WTC11 (cell line): ENCODE measurements at regions not wholly inside any gene's neighbourhood (a gene's known extent, or its start where the extent isn't known, plus 50 kb on each side); places are given as distances from the start of the nearest gene placed in this dataset.
"Not testable (repeated sequence)": the region's sequence is repeated elsewhere in the genome, so short reads cannot be mapped to it uniquely, and the experiment has no call there.

ENCODE experiments used
- ATAC-seq: fragments of 200-7000 bp; cut with Tn5 transposase; 2 replicates; pipeline ENCODE4 v1.10.0; 2021; ENCODE audit warnings: mild to moderate bottlenecking, moderate library complexity
- CTCF ChIA-PET: fragments of 300-600 bp; sonication (Branson Sonifier 250); formaldehyde crosslinking; loops from one replicate; lab custom pipeline; 2021; ENCODE audit warnings: antibody characterized with exemption; lab: Charles Lee
- POLR2A ChIA-PET: fragments of 350-600 bp; sonication (Branson Sonifier 250); formaldehyde crosslinking; loops from one replicate; lab custom pipeline; 2021; ENCODE audit warnings: antibody characterized with exemption; lab: Charles Lee
- DNase-seq: peaks from one replicate; pipeline ENCODE4 v3.0.0; 2021; ENCODE audit warnings: low spot score
- H3K27ac Mint-ChIP-seq: 2 replicates; pipeline ENCODE4 v1.8.0; 2021; ENCODE audit warnings: mixed read lengths
- H3K27me3 Mint-ChIP-seq: 2 replicates; pipeline ENCODE4 v1.8.0; 2021; ENCODE audit warnings: low read depth, mild to moderate bottlenecking, moderate library complexity, mixed read lengths
- H3K36me3 Mint-ChIP-seq: 2 replicates; pipeline ENCODE4 v1.8.0; 2021; ENCODE audit warnings: mixed read lengths
- H3K4me1 Mint-ChIP-seq: 2 replicates; pipeline ENCODE4 v1.8.0; 2022; ENCODE audit warnings: mixed read lengths
- H3K4me3 Mint-ChIP-seq: 2 replicates; pipeline ENCODE4 v1.8.0; 2021; ENCODE audit warnings: mild to moderate bottlenecking, moderate library complexity, mixed read lengths
- H3K9me3 Mint-ChIP-seq: 2 replicates; pipeline ENCODE4 v1.8.0; 2021; ENCODE audit warnings: mixed read lengths
- AFF4 ChIP-seq: sonication (generic); formaldehyde crosslinking; IDR thresholded peaks from 2 replicates; pipeline ENCODE4 v1.8.1; 2023; ENCODE audit warnings: mild to moderate bottlenecking, missing genetic modification reagents, borderline replicate concordance
- E2F1 ChIP-seq: sonication (generic); formaldehyde crosslinking; IDR thresholded peaks from 2 replicates; pipeline ENCODE4 v1.8.0; 2022; ENCODE audit warnings: mild to moderate bottlenecking, missing genetic modification reagents
- FOXP1 ChIP-seq: sonication (generic); formaldehyde crosslinking; IDR thresholded peaks from 2 replicates; pipeline ENCODE4 v1.8.0; 2022; ENCODE audit warnings: missing genetic modification reagents, mild to moderate bottlenecking, moderate library complexity, borderline replicate concordance
- PRDM15 ChIP-seq: sonication (generic); formaldehyde crosslinking; IDR thresholded peaks from 2 replicates; pipeline ENCODE4 v1.8.0; 2022; ENCODE audit warnings: missing genetic modification reagents
- STAT6 ChIP-seq: sonication (generic); formaldehyde crosslinking; conservative IDR thresholded peaks from 2 replicates; pipeline ENCODE4 v1.8.1; 2023; ENCODE audit warnings: mild to moderate bottlenecking, low read depth, missing genetic modification reagents, moderate library complexity
- ZBTB21 ChIP-seq: sonication (generic); formaldehyde crosslinking; IDR thresholded peaks from 2 replicates; pipeline ENCODE4 v1.8.1; 2023; ENCODE audit warnings: mild to moderate bottlenecking, missing genetic modification reagents, borderline replicate concordance
- ZBTB43 ChIP-seq: sonication (generic); formaldehyde crosslinking; IDR thresholded peaks from 2 replicates; pipeline ENCODE4 v1.8.1; 2023; ENCODE audit warnings: mild to moderate bottlenecking, missing genetic modification reagents
- ZNF121 ChIP-seq: sonication (generic); formaldehyde crosslinking; IDR thresholded peaks from 2 replicates; pipeline ENCODE4 v1.8.0; 2023; ENCODE audit warnings: missing genetic modification reagents
- ZNF219 ChIP-seq: sonication (generic); formaldehyde crosslinking; IDR thresholded peaks from 2 replicates; pipeline ENCODE4 v1.8.0; 2023; ENCODE audit warnings: missing genetic modification reagents, mild to moderate bottlenecking, borderline replicate concordance
- ZNF512 ChIP-seq: sonication (generic); formaldehyde crosslinking; IDR thresholded peaks from 2 replicates; pipeline ENCODE4 v1.8.1; 2022; ENCODE audit warnings: missing genetic modification reagents, borderline replicate concordance

- no peak for TF ChIP-seq FOXP1 (CRISPR knock-in tag)
- no peak for TF ChIP-seq ZNF219 (CRISPR knock-in tag)
- TF ChIP-seq STAT6: no peak
- no peak for TF ChIP-seq ZBTB21 (CRISPR knock-in tag)
- TF ChIP-seq ZNF121 (CRISPR knock-in tag): no peak
- no peak for TF ChIP-seq E2F1 (CRISPR knock-in tag)
Observed at GRCh38 chr15:38024293-38025091, 90.1 kb downstream of the TMCO5A start (continued).

- H3K36me3 Mint-ChIP-seq, H3K4me3 Mint-ChIP-seq, H3K27me3 Mint-ChIP-seq, DNase-seq, ATAC-seq, H3K4me1 Mint-ChIP-seq, CTCF ChIA-PET, POLR2A ChIA-PET, H3K27ac Mint-ChIP-seq: not testable (repeated sequence)
- peaks cover 33% of the 10 kb centered on the region for H3K9me3 Mint-ChIP-seq
Observed at GRCh38 chr15:38025656-38026055, 91.2 kb downstream of the TMCO5A start.

GRCh38 chr15:38028869-38029268 is 94.4 kb downstream of the TMCO5A start:
- no peak overlapping the region for H3K4me3 Mint-ChIP-seq
- DNase-seq (no peak), ATAC-seq (no peak)
- H3K27me3 Mint-ChIP-seq: no peaks in the 10 kb centered on the region; the same call in 1 of the 2 replicates
- ChIA-PET POLR2A (interaction anchor here (0.8 kb wide), 1 partner anchor 13 kb away, joined by 3 read pairs; no protein-coding TSS in a partner anchor), CTCF (no interaction called here)
- peaks cover 30% of the 10 kb centered on the region for H3K9me3 Mint-ChIP-seq
- no peaks in the 10 kb centered on the region for H3K4me1 Mint-ChIP-seq
- no peak overlapping the region for H3K27ac Mint-ChIP-seq
- TF ChIP-seq ZNF512 (CRISPR knock-in tag) (no peak), ZNF219 (CRISPR knock-in tag) (no peak), PRDM15 (CRISPR knock-in tag) (no peak), ZBTB43 (CRISPR knock-in tag) (no peak), AFF4 (no peak)
- peaks cover 3% of the 10 kb centered on the region; the same call in 1 of the 2 replicates for H3K36me3 Mint-ChIP-seq
